Colonic mucosa (tissue), 4 donors: ENCODE measurements at regions not wholly inside any gene's neighbourhood (a gene's known extent, or its start where the extent isn't known, plus 50 kb on each side); places are given as distances from the start of the nearest gene placed in this dataset.

Experiments
- DNase-seq: peaks from one replicate; pipeline ENCODE4 v3.0.0-alpha.2; 2020
- H3K27ac ChIP-seq: fragments of 200-600 bp; one replicate; pipeline ENCODE4 v1.8.0; 2021
- H3K27me3 ChIP-seq: fragments of 200-600 bp; one replicate; pipeline ENCODE4 v1.8.0; 2021
- H3K36me3 ChIP-seq: fragments of 200-600 bp; one replicate; pipeline ENCODE4 v1.8.0; 2021
- H3K4me1 ChIP-seq: fragments of 200-600 bp; one replicate; pipeline ENCODE4 v1.8.0; 2021; ENCODE audit warnings: mild to moderate bottlenecking
- H3K4me3 ChIP-seq: fragments of 200-600 bp; one replicate; pipeline ENCODE4 v1.8.0; 2021
- H3K9ac ChIP-seq, 2 donors: one replicate each; pipeline ENCODE4 v1.7.0; 2013; ENCODE audit warnings: control low read depth in 2 of 2, low read depth in 2 of 2, low read length in 2 of 2
- H3K9me3 ChIP-seq: fragments of 200-600 bp; one replicate; pipeline ENCODE4 v1.8.0; 2021
- intact Hi-C: fragments of 100-400 bp; cut with DNase I; formaldehyde crosslinking; loops from one replicate; pipeline ENCODE4 v1.14.1; 2022
- TF ChIP-seq, protein P1 (sequence below): fragments of 200-600 bp; IDR thresholded peaks from one replicate; pipeline ENCODE4 v1.8.0; 2022; ENCODE audit warnings: antibody characterized with exemption, mild to moderate bottlenecking
- donor health status: healthy.
- donor health status: DM: no; HTN: no; CAD: no.
- donor health status: DM: no; HTN: no; CAD: no.

GRCh38 chr7:13641714-13642113, 347.8 kb downstream of the ETV1 start:
- H3K4me3 ChIP-seq: no peak overlapping the region
- H3K36me3 ChIP-seq: no peaks in the 10 kb centered on the region
- no peaks in the 10 kb centered on the region for H3K4me1 ChIP-seq
- DNase-seq: no peak
- H3K9me3 ChIP-seq: no peaks in the 10 kb centered on the region
- no peak overlapping the region for H3K9ac ChIP-seq
- intact Hi-C loops: no loop called here
- H3K27me3 ChIP-seq: no peaks in the 10 kb centered on the region
- TF ChIP-seq, protein P1, sequence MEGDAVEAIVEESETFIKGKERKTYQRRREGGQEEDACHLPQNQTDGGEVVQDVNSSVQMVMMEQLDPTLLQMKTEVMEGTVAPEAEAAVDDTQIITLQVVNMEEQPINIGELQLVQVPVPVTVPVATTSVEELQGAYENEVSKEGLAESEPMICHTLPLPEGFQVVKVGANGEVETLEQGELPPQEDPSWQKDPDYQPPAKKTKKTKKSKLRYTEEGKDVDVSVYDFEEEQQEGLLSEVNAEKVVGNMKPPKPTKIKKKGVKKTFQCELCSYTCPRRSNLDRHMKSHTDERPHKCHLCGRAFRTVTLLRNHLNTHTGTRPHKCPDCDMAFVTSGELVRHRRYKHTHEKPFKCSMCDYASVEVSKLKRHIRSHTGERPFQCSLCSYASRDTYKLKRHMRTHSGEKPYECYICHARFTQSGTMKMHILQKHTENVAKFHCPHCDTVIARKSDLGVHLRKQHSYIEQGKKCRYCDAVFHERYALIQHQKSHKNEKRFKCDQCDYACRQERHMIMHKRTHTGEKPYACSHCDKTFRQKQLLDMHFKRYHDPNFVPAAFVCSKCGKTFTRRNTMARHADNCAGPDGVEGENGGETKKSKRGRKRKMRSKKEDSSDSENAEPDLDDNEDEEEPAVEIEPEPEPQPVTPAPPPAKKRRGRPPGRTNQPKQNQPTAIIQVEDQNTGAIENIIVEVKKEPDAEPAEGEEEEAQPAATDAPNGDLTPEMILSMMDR: no peak
- no peak overlapping the region for H3K27ac ChIP-seq

DNA sequence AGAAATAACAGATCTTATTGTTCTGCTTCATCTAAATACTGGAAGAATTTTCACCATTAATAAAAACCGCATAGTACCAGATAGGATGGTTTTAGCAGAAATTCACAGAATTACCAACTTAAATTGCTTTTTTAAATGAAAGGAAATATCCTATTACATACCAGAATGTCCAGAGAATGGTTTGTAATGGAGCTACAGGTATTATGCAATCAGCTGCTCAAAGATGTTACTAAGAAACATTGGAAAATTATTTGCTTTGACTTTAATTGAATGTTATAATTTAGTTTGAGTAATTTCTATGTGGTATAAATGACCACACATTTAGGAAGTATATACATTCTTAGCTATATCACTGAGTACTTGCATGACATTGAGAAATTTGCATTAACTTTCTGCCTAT, 338.3 kb downstream of the ETV1 start:
- no peaks in the 10 kb centered on the region for H3K27me3 ChIP-seq
- H3K9me3 ChIP-seq: no peaks in the 10 kb centered on the region
- H3K9ac ChIP-seq: no peak overlapping the region
- TF ChIP-seq, protein P1: no peak
- H3K36me3 ChIP-seq: no peaks in the 10 kb centered on the region
- no peaks in the 10 kb centered on the region for H3K4me1 ChIP-seq
- H3K4me3 ChIP-seq: no peak overlapping the region
- DNase-seq: no peak
- H3K27ac ChIP-seq: no peak overlapping the region
- intact Hi-C loops: no loop called here

GRCh38 chr7:13656330-13656729, 333.1 kb downstream of the ETV1 start:
- TF ChIP-seq, protein P1: no peak
- Histone ChIP-seq H3K9me3 (no peaks in the 10 kb centered on the region), H3K4me3 (no peak overlapping the region), H3K36me3 (no peaks in the 10 kb centered on the region), H3K4me1 (no peaks in the 10 kb centered on the region), H3K27ac (no peak overlapping the region), H3K27me3 (no peaks in the 10 kb centered on the region), H3K9ac (no peak overlapping the region)
- DNase-seq: no peak
- intact Hi-C loops: no loop called here

- no peak overlapping the region for H3K9ac ChIP-seq
- intact Hi-C loops: no loop called here
- no peaks in the 10 kb centered on the region for H3K27me3 ChIP-seq
- H3K36me3 ChIP-seq: no peaks in the 10 kb centered on the region
- TF ChIP-seq, protein P1: no peak
- H3K27ac ChIP-seq: no peak overlapping the region
- no peaks in the 10 kb centered on the region for H3K4me1 ChIP-seq
- no peaks in the 10 kb centered on the region for H3K9me3 ChIP-seq
- H3K4me3 ChIP-seq: no peak overlapping the region
- no peak for DNase-seq
Measured at GRCh38 chr7:13673290-13673689, 316.2 kb downstream of the ETV1 start.

GRCh38 chr7:13682626-13683025, 306.8 kb downstream of the ETV1 start:
- no peaks in the 10 kb centered on the region for H3K27me3 ChIP-seq
- no peak overlapping the region for H3K4me3 ChIP-seq
- H3K9ac ChIP-seq: no peak overlapping the region
- no peaks in the 10 kb centered on the region for H3K4me1 ChIP-seq
- TF ChIP-seq, protein P1: no peak
- no peaks in the 10 kb centered on the region for H3K9me3 ChIP-seq
- intact Hi-C loops: no loop called here
- DNase-seq: no peak
- H3K27ac ChIP-seq: no peak overlapping the region
- H3K36me3 ChIP-seq: no peaks in the 10 kb centered on the region

DNA sequence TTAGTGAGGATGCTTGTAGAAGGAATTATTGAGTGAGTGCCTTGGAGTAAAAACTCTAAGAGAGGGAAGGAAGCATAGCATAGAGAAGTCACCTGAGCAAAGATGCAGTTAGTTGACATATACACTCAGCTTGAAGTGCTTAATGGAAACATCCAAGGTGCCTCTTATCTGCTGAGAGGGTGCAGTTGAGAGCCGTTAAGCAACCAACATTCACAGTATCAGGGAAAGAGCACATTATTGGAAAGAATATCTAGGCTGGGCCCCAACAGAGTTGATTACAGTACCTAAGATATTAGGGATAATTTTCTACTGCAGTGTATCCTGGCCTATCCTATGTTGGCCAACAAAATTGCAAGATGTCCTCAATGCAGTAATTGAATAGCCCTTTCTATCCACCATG, 302.0 kb downstream of the ETV1 start:
- H3K9me3 ChIP-seq: no peaks in the 10 kb centered on the region
- TF ChIP-seq, protein P1: no peak
- H3K36me3 ChIP-seq: no peaks in the 10 kb centered on the region
- H3K9ac ChIP-seq: no peak overlapping the region
- H3K27ac ChIP-seq: no peak overlapping the region
- no peaks in the 10 kb centered on the region for H3K27me3 ChIP-seq
- H3K4me1 ChIP-seq: no peaks in the 10 kb centered on the region
- DNase-seq: no peak
- H3K4me3 ChIP-seq: no peak overlapping the region
- intact Hi-C loops: no loop called here
